ENCODE measurements at regions not wholly inside any gene's neighbourhood (a gene's known extent, or its start where the extent isn't known, plus 50 kb on each side); places are given as distances from the start of the nearest gene placed in this dataset.

- DNase-seq (ENCODE audit: low spot score): no peak
Observed at GRCh38 chr6:23003671-23004467, 434.5 kb downstream of the HDGFL1 start.

GRCh38 chr6:23006656-23007055 is 437.3 kb downstream of the HDGFL1 start:
- DNase-seq (ENCODE audit: low spot score): no peak

GRCh38 chr6:23011615-23012014 is 442.2 kb downstream of the HDGFL1 start:
- DNase-seq (ENCODE audit: low spot score): no peak

- DNase-seq (ENCODE audit: low spot score): no peak
Observed at GRCh38 chr6:23013776-23014175, 444.4 kb downstream of the HDGFL1 start.

- DNase-seq (ENCODE audit: low spot score): no peak
Observed at GRCh38 chr6:23016696-23017095, 447.3 kb downstream of the HDGFL1 start.

GRCh38 chr6:23021487-23021886 is 452.1 kb downstream of the HDGFL1 start:
- no peak for DNase-seq (ENCODE audit: low spot score)

GRCh38 chr6:23027281-23027680 is 457.9 kb downstream of the HDGFL1 start:
- DNase-seq (ENCODE audit: low spot score): no peak

- DNase-seq (ENCODE audit: low spot score): no peak
Observed at GRCh38 chr6:23031986-23032385, 462.6 kb downstream of the HDGFL1 start.

GRCh38 chr6:23034926-23035325 is 465.6 kb downstream of the HDGFL1 start:
- no peak for DNase-seq (ENCODE audit: low spot score)

- no peak for DNase-seq (ENCODE audit: low spot score)
Observed at GRCh38 chr6:23036406-23036983, 467.1 kb downstream of the HDGFL1 start.

GRCh38 chr6:23040899-23041298 is 471.5 kb downstream of the HDGFL1 start:
- no peak for DNase-seq (ENCODE audit: low spot score)

GRCh38 chr6:23045280-23045679 is 475.9 kb downstream of the HDGFL1 start:
- DNase-seq (ENCODE audit: low spot score): no peak

- DNase-seq (ENCODE audit: low spot score): no peak
Observed at GRCh38 chr6:23055523-23055922, 486.2 kb downstream of the HDGFL1 start.

- DNase-seq (ENCODE audit: low spot score): no peak
Observed at GRCh38 chr6:23073821-23074220, 504.5 kb downstream of the HDGFL1 start.

- DNase-seq (ENCODE audit: low spot score): no peak
Observed at GRCh38 chr6:23077772-23078171, 508.4 kb downstream of the HDGFL1 start.

GRCh38 chr6:23081701-23082100 is 512.3 kb downstream of the HDGFL1 start:
- no peak for DNase-seq (ENCODE audit: low spot score)

GRCh38 chr6:23086100-23086499 is 516.7 kb downstream of the HDGFL1 start:
- no peak for DNase-seq (ENCODE audit: low spot score)

GRCh38 chr6:23087471-23087870 is 518.1 kb downstream of the HDGFL1 start:
- DNase-seq (ENCODE audit: low spot score): no peak

- DNase-seq (ENCODE audit: low spot score): no peak
Observed at GRCh38 chr6:23088761-23089160, 519.4 kb downstream of the HDGFL1 start.

- DNase-seq (ENCODE audit: low spot score): no peak
Observed at GRCh38 chr6:23089981-23090380, 520.6 kb downstream of the HDGFL1 start.

- DNase-seq (ENCODE audit: low spot score): no peak
Observed at GRCh38 chr6:23091795-23092194, 522.4 kb downstream of the HDGFL1 start.

- DNase-seq (ENCODE audit: low spot score): no peak
Observed at GRCh38 chr6:23096876-23097275, 527.5 kb downstream of the HDGFL1 start.

GRCh38 chr6:23097566-23097965 is 528.2 kb downstream of the HDGFL1 start:
- no peak for DNase-seq (ENCODE audit: low spot score)
